GF-D8 (cell line): ENCODE measurements at regions not wholly inside any gene's neighbourhood (a gene's known extent, or its start where the extent isn't known, plus 50 kb on each side); places are given as distances from the start of the nearest gene placed in this dataset.

Experiments
- DNase-seq: peaks from one replicate; lab custom pipeline; 2025; lab: John Stamatoyannopoulos, UW

- no peak for DNase-seq
Observed at GRCh38 chr18:10009321-10010144, 95.7 kb downstream of the VAPA start.

GRCh38 chr18:10010611-10011015 is 96.8 kb downstream of the VAPA start:
- no peak for DNase-seq

- no peak for DNase-seq
Observed at GRCh38 chr18:10011061-10011460, 97.2 kb downstream of the VAPA start.

- no peak for DNase-seq
Observed at GRCh38 chr18:10011751-10012150, 97.9 kb downstream of the VAPA start.

DNA sequence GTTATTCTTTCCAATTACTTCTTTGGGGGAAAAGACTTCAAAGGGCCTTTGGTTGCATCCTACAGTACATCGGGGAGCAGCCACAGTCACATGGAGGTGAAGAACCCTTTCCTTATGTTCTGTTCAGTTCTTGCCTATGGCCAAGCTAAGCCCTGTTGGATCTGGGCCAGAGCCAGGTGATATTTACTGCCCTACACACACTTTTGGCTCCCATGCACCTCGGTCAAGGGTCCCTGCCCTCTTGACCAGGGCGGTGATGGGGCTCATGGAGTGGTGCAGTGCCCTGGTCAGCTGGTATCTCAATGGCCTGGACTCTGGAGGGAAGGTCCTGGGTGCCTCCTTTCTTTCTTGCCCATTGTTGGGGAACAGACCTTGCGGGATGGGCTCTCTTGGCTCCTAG is 98.7 kb downstream of the VAPA start:
- DNase-seq = no peak

DNA sequence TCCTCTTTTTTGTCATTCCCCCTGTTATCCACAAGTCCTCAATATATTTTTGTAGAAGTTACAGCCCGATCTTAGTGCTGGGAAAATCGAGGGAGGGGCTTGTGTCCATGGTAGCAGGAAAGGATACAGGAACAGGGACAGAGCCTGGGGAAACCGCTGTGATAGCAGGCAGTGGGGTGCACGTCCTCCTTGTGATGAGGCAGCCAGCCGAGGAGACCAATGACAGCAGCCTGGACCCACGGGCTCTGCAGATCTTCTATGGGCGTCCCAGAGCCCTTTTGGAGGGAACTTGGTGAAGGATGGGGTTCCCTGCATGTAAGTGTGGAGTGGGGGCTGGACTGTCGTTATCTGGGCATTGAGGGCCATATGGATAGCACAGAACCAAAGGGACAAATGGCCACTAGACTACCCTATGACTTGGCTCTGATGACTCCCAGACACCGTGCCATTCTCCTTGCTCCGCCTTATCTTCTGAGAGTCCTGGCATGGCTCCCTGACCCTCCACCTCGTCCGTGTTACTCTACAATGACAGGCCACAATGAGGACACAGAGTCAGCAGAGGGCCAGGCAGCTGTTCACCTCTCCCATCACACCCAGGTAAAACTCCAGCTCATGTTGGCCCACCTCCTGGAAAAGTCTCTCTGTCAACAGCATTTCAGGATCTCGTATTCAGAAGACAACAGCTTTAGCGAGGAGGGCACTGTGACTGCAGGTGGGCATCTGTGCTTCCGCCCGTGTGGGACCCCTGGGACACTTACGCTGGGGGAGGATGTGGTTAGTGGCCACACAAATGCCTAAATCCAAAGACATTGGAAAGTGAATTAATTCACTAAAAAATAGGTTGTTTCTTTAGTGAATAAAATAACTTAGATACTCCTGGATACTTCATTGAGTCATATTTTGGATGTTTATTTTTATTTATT is 100.1 kb downstream of the VAPA start:
- DNase-seq = no peak

- DNase-seq = no peak
Observed at GRCh38 chr18:10015288-10015701, 101.5 kb downstream of the VAPA start.

DNA sequence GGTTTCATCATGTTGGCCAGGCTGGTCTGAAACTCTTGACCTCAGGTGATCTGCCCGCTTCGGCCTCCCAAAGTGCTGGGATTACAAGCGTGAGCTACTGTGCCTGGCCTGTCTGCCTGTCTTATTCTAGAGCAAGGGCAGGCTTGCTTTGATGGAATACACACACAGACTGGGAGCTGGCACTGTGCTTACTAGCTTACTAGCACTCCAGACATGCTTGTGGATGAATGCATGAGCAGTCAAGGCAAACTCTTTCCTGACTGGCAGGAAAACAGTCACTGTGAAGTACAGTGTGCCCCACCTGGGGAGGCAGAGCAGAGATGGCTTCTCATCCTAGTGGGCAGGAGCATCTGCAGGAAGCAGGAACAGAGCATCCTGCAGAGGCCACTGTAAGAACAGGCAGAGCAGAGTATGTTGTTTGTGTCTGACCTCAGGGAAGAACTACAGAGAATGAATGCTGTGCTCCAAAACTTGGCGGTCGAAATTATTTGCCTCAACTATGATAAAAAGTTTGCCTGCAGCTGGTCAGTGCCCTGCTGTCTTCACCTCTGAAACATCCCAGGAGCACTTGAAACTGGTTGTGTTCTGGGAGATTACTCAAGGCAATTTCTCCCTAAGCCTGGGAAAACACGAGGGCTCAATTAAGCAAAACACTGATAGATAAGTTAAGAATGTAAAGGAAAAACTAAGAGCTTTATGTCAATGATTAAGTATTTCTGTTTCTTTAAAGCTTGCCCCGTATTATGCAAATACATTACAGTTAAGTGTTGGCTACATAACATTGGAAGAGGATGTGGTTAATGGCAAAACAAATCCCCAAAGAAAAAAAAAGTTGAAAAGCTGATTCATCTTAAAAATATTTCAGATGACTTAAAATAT is 102.4 kb downstream of the VAPA start:
- DNase-seq = no peak

GRCh38 chr18:10017043-10017442 is 103.2 kb downstream of the VAPA start:
- DNase-seq = no peak

- DNase-seq = no peak
Observed at GRCh38 chr18:10018289-10018688, 104.5 kb downstream of the VAPA start.

DNA sequence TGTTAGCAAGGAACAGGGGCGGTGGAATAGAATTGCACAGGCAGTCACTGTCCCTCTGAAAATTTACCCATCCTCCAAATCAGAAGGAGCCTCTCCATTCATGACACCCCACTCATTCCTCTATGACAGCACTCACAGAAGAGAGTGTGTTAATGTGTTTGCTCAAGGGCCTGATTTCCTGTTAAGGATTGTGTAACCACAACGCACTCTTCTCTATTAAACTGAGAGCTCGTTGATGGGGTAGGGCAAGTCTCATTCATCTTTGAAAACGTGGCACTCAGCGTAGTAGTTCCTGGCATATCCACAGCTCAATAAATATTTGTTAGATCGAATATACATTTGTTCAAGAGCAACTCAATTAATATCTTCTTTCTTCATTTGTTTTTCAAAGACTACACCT is 106.4 kb downstream of the VAPA start:
- no peak for DNase-seq

DNA sequence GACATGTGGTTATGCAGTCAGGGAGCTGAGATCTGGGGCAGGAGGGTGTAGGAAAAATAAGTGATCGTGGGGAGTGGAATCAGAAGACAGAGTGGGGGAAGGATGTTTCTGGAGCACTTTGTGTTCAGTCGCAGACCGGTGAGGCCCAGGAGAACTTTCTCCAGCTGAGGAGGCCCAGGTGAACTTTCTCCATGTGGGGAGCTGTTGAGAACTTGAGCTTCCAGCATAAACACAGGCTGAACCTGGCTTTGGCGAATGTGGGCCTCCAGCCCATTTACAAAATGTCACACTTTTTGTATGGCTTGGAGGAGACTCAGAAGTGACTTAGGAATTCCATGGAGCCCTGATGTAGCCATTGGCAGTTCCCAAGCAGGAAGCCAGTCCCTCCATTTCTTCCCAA is 108.5 kb downstream of the VAPA start:
- no peak for DNase-seq

DNA sequence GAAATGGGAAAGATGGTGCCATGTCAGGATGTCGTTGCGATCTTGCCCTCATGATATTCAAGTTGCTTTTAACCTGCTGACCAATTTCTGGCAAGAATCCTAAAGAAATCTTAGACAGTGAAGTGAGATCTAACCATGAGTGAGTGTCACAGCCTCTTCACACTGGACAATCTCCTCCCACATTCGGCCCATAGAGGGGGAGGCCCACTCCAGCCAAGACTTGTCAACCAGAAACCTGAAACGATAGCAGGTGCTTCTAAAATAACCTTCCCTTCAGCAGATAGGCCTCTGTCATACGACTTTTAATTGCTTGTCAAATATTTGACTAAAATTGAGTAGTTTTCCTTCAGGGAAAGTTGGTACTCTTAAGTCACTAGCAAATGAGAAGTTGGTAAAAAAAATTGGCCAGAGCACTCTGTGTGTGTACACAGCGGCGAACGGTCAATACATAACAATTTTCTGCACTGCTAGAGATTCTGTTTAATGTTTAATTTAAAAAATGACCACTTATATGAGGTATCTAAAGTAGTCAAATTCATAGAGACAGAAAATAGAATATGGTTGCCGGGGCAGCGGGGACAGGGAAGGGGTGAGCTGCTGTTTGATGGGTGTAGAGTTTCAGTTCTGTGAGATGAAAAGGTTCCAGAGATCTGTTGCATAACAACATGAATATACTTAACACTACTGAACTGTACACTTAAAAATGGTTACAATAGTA is 110.2 kb downstream of the VAPA start:
- DNase-seq = no peak

DNA sequence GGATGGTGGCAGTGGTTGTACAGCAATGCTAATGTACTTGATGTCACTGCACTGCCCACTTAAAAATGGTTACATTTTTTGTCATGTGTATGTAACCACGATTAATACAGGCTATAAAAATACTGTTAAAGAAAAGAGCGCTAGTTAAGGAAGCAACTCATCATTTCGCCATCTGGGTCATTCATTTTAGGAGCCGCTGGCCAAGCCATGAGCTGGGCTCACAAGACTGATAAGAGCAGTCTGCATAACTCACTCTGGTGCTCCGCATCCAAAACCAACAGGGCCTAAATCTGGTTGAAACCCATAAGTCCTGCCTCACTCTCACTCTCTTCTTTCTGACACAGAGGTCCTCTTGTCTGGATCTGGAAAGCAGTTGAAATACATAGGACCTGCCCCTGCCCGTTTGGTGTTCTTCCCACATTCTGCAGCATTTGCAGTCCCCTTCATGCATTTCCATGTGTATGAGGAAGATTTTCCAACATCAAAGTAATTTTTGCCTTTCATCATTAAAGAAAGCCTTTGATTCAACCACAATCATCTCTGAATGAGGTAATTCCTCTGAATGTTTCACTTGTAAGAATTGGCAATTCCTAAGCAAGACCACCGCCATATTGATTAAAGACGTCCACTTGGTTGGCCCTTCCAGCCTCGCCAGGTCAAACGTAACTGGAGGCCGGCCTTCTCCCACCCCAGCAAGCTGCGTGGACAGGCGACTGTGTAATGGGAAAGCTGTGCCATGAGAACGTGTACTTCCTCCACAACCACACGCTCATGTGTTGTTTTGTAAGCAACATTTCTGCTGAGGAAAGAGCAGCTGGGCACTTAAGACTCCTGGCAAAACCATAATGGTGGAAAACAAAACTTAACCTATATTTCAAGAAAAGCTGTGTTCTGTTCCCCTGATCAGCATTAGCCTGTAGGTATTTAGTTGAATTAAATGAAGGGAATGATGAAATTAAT is 112.2 kb downstream of the VAPA start:
- no peak for DNase-seq

- DNase-seq = no peak
Observed at GRCh38 chr18:10027031-10027430, 113.2 kb downstream of the VAPA start.

- DNase-seq = no peak
Observed at GRCh38 chr18:10027461-10027860, 113.6 kb downstream of the VAPA start.

DNA sequence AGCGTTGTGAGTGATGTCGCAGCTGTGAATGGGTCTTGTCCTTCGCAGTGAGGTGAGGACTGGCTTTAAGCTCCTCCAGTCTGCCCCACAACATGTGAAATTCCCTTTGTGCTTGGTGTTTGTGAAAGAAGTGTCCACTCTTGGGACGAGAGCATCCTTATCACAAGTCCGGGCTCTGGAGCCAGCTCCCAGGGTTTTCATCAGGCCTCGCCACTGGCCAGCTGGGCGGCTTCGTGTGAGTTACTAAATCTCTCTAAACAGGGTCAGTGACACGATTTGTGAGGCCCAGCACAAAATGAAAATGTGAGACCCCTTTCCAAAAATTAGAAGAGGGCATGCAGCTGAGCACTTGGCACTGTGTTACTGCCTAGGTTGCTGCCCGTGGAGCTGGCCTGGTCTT is 115.9 kb downstream of the VAPA start:
- DNase-seq = no peak

GRCh38 chr18:10030816-10031541 is 117.2 kb downstream of the VAPA start:
- DNase-seq = no peak

GRCh38 chr18:10032331-10033015 is 118.7 kb downstream of the VAPA start:
- no peak for DNase-seq
